OCI-LY1 (cell line): ENCODE measurements at regions not wholly inside any gene's neighbourhood (a gene's known extent, or its start where the extent isn't known, plus 50 kb on each side); places are given as distances from the start of the nearest gene placed in this dataset.

Experiments used
- EZH2 ChIP-seq: fragments of 200-600 bp; sonication (generic), shearing (Covaris generic); IDR thresholded peaks from 2 replicates; pipeline ENCODE4 v1.8.0; 2017; ENCODE audit warnings: borderline replicate concordance, mixed run types, mild to moderate bottlenecking, antibody characterized with exemption, low read length, moderate library complexity, mixed read lengths
- TF ChIP-seq, protein P1 (sequence below): fragments of 200-600 bp; sonication (generic), shearing (Covaris generic); IDR thresholded peaks from 2 replicates; pipeline ENCODE4 v1.5.1; 2017; ENCODE audit warnings: mild to moderate bottlenecking, antibody characterized with exemption, low read length, moderate library complexity, mixed read lengths

DNA sequence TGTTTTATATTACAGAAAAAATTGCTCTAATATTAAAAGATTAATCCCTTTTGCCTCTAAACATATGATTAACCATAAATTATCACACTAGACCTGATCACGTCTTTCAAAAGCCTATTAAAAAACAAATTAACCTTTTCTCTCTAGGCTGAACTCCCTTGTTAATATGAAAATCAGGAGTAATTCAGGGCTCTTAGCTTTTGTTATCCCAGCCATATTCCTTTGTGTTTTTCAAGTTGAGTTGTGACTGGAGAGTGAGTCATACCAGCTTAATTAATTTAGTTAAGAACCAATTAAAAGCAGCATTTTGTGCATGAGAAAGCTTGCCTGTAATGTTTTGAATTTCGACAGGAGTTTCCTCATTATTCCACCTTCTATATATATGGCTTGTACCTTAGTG, 385.8 kb downstream of the VGLL3 start:
- TF ChIP-seq, protein P1, sequence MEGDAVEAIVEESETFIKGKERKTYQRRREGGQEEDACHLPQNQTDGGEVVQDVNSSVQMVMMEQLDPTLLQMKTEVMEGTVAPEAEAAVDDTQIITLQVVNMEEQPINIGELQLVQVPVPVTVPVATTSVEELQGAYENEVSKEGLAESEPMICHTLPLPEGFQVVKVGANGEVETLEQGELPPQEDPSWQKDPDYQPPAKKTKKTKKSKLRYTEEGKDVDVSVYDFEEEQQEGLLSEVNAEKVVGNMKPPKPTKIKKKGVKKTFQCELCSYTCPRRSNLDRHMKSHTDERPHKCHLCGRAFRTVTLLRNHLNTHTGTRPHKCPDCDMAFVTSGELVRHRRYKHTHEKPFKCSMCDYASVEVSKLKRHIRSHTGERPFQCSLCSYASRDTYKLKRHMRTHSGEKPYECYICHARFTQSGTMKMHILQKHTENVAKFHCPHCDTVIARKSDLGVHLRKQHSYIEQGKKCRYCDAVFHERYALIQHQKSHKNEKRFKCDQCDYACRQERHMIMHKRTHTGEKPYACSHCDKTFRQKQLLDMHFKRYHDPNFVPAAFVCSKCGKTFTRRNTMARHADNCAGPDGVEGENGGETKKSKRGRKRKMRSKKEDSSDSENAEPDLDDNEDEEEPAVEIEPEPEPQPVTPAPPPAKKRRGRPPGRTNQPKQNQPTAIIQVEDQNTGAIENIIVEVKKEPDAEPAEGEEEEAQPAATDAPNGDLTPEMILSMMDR = no peak
- TF ChIP-seq EZH2 = no peak
